SH-SY5Y (cell line): ENCODE measurements at regions not wholly inside any gene's neighbourhood (a gene's known extent, or its start where the extent isn't known, plus 50 kb on each side); places are given as distances from the start of the nearest gene placed in this dataset.

Experiments
- GATA2 ChIP-seq: IDR thresholded peaks from 2 replicates; pipeline ENCODE4 v1.6.1; 2011; ENCODE audit warnings: mild to moderate bottlenecking, low read depth, low read length
- GATA3 ChIP-seq: IDR thresholded peaks from 2 replicates; pipeline ENCODE4 v1.6.1; 2011; ENCODE audit warnings: low read depth, mild to moderate bottlenecking, low read length, moderate library complexity

- no peak for TF ChIP-seq GATA2
- no peak for TF ChIP-seq GATA3
Observed at GRCh38 chr14:98350213-98350612, 921.8 kb downstream of the BCL11B start.
